Fibroblast of pulmonary artery (primary cell): ENCODE measurements at regions not wholly inside any gene's neighbourhood (a gene's known extent, or its start where the extent isn't known, plus 50 kb on each side); places are given as distances from the start of the nearest gene placed in this dataset.
A peak's percentile ranks its signal among the peaks of the same experiment; 100 is the strongest.
"Not testable (repeated sequence)": the region's sequence is repeated elsewhere in the genome, so short reads cannot be mapped to it uniquely, and the experiment has no call there.

Experiments used
- DNase-seq: peaks from one replicate; pipeline ENCODE4 v3.0.0-alpha.2; 2010; ENCODE audit warnings: low read depth
- H3K4me3 ChIP-seq: replicated peaks from 2 replicates; pipeline ENCODE4 v1.5.1; 2011; ENCODE audit warnings: low read depth, mild to moderate bottlenecking, control low read depth, low read length, moderate library complexity
- CTCF ChIP-seq: IDR thresholded peaks from 2 replicates; pipeline ENCODE4 v1.5.1; 2011; ENCODE audit warnings: mild to moderate bottlenecking, control low read depth, low read length, inconsistent platforms; ENCODE audit errors: missing control alignments

- DNase-seq, result no peak
- peak; percentile 28 for TF ChIP-seq CTCF
- peak overlapping the region; percentile 96 for H3K4me3 ChIP-seq
Observed at GRCh38 chr16:31713945-31714902, 159.4 kb upstream of the ZNF267 start.

- no peak overlapping the region for H3K4me3 ChIP-seq
- DNase-seq, result no peak
- TF ChIP-seq CTCF, result no peak
Observed at GRCh38 chr16:31714903-31715504, 158.6 kb upstream of the ZNF267 start.

- DNase-seq, result no peak
- no peak for TF ChIP-seq CTCF
- H3K4me3 ChIP-seq, result no peak overlapping the region
Observed at GRCh38 chr16:31715915-31716314, 157.7 kb upstream of the ZNF267 start.

GRCh38 chr16:31718998-31719397 lies 154.6 kb upstream of the ZNF267 start:
- peak; percentile 21 for DNase-seq
- H3K4me3 ChIP-seq, result no peak overlapping the region
- no peak for TF ChIP-seq CTCF

- TF ChIP-seq CTCF, result no peak
- H3K4me3 ChIP-seq, result no peak overlapping the region
- no peak for DNase-seq
Observed at GRCh38 chr16:31727553-31727952, 146.1 kb upstream of the ZNF267 start.

GRCh38 chr16:31734265-31734664 lies 139.3 kb upstream of the ZNF267 start:
- no peak for DNase-seq
- TF ChIP-seq CTCF, result no peak

GRCh38 chr16:31745098-31745497 lies 128.5 kb upstream of the ZNF267 start:
- H3K4me3 ChIP-seq, DNase-seq: not testable (repeated sequence)

More at GRCh38 chr16:31734265-31734664, 139.3 kb upstream of the ZNF267 start:
- H3K4me3 ChIP-seq, result no peak overlapping the region
